ENCODE measurements at regions not wholly inside any gene's neighbourhood (a gene's known extent, or its start where the extent isn't known, plus 50 kb on each side); places are given as distances from the start of the nearest gene placed in this dataset.

DNA sequence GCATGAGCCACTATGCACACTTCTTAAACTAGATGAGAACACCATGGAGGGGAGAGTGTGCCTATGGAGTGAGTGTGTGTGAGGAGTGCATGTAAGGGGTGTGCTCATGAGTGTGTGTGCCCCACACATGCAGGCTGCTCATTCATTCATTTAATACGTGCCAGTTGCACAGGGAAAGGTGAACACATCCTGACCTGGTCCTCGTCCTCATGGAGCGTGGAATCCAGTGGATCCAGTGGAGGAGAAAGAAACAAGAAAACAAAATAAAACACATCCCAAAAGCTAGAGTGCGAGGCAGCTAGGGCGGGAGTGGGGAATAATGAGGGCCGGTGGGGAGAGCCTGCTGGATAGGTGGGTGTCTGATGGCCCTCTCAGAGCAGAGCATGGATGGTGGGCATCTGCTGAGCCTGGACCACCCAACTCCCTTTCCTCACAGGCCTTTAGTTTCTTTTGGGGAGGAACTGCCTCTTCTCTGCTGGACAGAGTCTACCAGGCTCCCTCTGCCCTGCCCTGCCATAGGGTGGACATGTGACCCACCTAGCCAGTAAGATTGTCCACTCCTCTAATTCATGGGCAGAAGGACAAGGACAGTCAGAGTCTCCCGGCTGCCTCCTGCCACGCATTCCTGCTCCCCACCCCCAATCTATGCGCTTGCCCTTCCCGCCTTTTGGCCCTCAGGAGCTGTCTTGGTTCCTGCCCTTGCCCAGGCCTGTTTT is 204.3 kb downstream of the RAB11FIP4 start:
- no peaks in the 10 kb centered on the region for H3K36me3 Mint-ChIP-seq
- Histone ChIP-seq H3K4me1 (no peaks in the 10 kb centered on the region), H3F3A (ENCODE audit: low read depth) (no peaks in the 10 kb centered on the region), H3K4me2 (no peak overlapping the region), H3K36me3 (no peaks in the 10 kb centered on the region), H4K20me1 (ENCODE audit: low read depth) (no peaks in the 10 kb centered on the region), H3K27ac (no peak overlapping the region), H3K9ac (no peak overlapping the region), H3K4me3 (no peak overlapping the region), H3K9me3 (ENCODE audit: low read depth) (no peaks in the 10 kb centered on the region), H3K27me3 (no peaks in the 10 kb centered on the region), H3K79me2 (ENCODE audit: low read depth) (no peaks in the 10 kb centered on the region), H2AFZ (replicated peaks) (no peak overlapping the region)
- H3K4me1 Mint-ChIP-seq, result peaks cover 26% of the 10 kb centered on the region
- peak overlapping the region; percentile 65 for H3K27ac Mint-ChIP-seq
- H3K27me3 Mint-ChIP-seq (ENCODE audit: insufficient read depth, low read depth), result peaks cover 8% of the 10 kb centered on the region
- no peak for DNase-seq (ENCODE audit: low spot score)
- no peak overlapping the region for H3K4me3 Mint-ChIP-seq
- TF ChIP-seq EZH2 (IDR thresholded peaks at IDR 0.05) (no peak), CTCF (IDR thresholded peaks at IDR 0.05) (no peak), EZH2phosphoT487 (IDR thresholded peaks at IDR 0.05) (no peak)
- H3K9me3 Mint-ChIP-seq, result no peaks in the 10 kb centered on the region

DNA sequence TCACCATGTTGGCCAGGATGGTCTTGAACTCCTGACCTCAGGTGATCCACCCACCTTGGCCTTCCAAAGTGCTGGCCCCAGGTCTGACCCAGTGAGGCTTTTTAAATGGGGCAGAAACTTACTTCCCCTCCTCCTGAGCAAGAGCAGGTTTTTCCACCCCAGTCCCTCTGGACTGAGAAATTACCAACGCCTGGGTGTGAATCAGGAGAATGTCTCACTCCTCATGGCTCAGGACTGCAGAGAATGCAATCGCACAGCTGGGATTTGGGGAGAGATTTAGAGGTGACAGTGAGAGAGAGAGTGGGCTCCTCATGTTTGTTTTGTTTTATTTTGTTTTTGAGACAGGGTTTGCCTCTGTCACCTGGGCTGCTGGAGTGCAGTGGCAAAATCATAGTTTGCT is 203.6 kb downstream of the RAB11FIP4 start:
- no peak for TF ChIP-seq EZH2phosphoT487 (IDR thresholded peaks at IDR 0.05)
- no peak for TF ChIP-seq CTCF (IDR thresholded peaks at IDR 0.05)
- no peak for TF ChIP-seq EZH2 (IDR thresholded peaks at IDR 0.05)
- Mint-ChIP-seq H3K4me1 (peaks cover 24% of the 10 kb centered on the region), H3K36me3 (no peaks in the 10 kb centered on the region), H3K27me3 (ENCODE audit: insufficient read depth, low read depth) (peaks cover 7% of the 10 kb centered on the region), H3K9me3 (no peaks in the 10 kb centered on the region), H3K4me3 (no peak overlapping the region), H3K27ac (no peak overlapping the region)
- no peak overlapping the region for H3K4me2 ChIP-seq
- H3F3A ChIP-seq (ENCODE audit: low read depth), result no peaks in the 10 kb centered on the region
- no peak overlapping the region for H3K9ac ChIP-seq
- H2AFZ ChIP-seq (replicated peaks), result no peak overlapping the region
- no peaks in the 10 kb centered on the region for H3K9me3 ChIP-seq (ENCODE audit: low read depth)
- no peaks in the 10 kb centered on the region for H3K4me1 ChIP-seq
- H3K27ac ChIP-seq, result no peak overlapping the region
- H3K4me3 ChIP-seq, result no peak overlapping the region
- H3K27me3 ChIP-seq, result no peaks in the 10 kb centered on the region
- no peaks in the 10 kb centered on the region for H3K36me3 ChIP-seq
- H4K20me1 ChIP-seq (ENCODE audit: low read depth), result no peaks in the 10 kb centered on the region
- no peak for DNase-seq (ENCODE audit: low spot score)
- no peaks in the 10 kb centered on the region for H3K79me2 ChIP-seq (ENCODE audit: low read depth)

- Histone ChIP-seq H3K79me2 (ENCODE audit: low read depth) (no peaks in the 10 kb centered on the region), H3K36me3 (no peaks in the 10 kb centered on the region), H3K4me1 (no peaks in the 10 kb centered on the region), H3F3A (ENCODE audit: low read depth) (no peaks in the 10 kb centered on the region), H3K4me3 (no peak overlapping the region), H4K20me1 (ENCODE audit: low read depth) (no peaks in the 10 kb centered on the region), H3K27me3 (no peaks in the 10 kb centered on the region), H3K4me2 (no peak overlapping the region), H3K9me3 (ENCODE audit: low read depth) (no peaks in the 10 kb centered on the region), H3K27ac (no peak overlapping the region), H2AFZ (replicated peaks) (no peak overlapping the region), H3K9ac (no peak overlapping the region)
- Mint-ChIP-seq H3K4me1 (peaks cover 24% of the 10 kb centered on the region), H3K27me3 (ENCODE audit: insufficient read depth, low read depth) (peaks cover 7% of the 10 kb centered on the region), H3K27ac (no peak overlapping the region), H3K36me3 (no peaks in the 10 kb centered on the region), H3K4me3 (no peak overlapping the region), H3K9me3 (no peaks in the 10 kb centered on the region)
- TF ChIP-seq EZH2phosphoT487 (IDR thresholded peaks at IDR 0.05), result no peak
- no peak for TF ChIP-seq CTCF (IDR thresholded peaks at IDR 0.05)
- TF ChIP-seq EZH2 (IDR thresholded peaks at IDR 0.05), result no peak
- DNase-seq (ENCODE audit: low spot score), result no peak
Observed at GRCh38 chr17:31594416-31594815, 202.9 kb downstream of the RAB11FIP4 start.
